SK-N-SH (cell line): ENCODE measurements at regions not wholly inside any gene's neighbourhood (a gene's known extent, or its start where the extent isn't known, plus 50 kb on each side); places are given as distances from the start of the nearest gene placed in this dataset.

Experiments used
- CTCF ChIA-PET: fragments of 300-600, 350-600 bp; formaldehyde crosslinking; extraction: SDS; loops from one replicate; lab custom pipeline; 2021; lab: Yijun Ruan, JAX
- POLR2A ChIA-PET: fragments of 350-600 bp; sonication (Branson Sonifier 250); formaldehyde crosslinking; extraction: SDS; loops from one replicate; lab custom pipeline; 2020; ENCODE audit warnings: antibody characterized with exemption, inconsistent platforms; lab: Yijun Ruan, JAX
- DNase-seq: peaks from one replicate; pipeline ENCODE4 v3.0.0; 2012
- H2AFZ ChIP-seq: fragments of 200-600 bp; sonication (generic); 2 replicates; pipeline ENCODE4 v1.8.1; 2016; ENCODE audit warnings: antibody characterized with exemption, mild to moderate bottlenecking, low read depth
- H3F3A ChIP-seq: fragments of 200-600 bp; sonication (generic); replicated peaks from 2 replicates; pipeline ENCODE3; 2016; ENCODE audit warnings: antibody characterized with exemption, mild to moderate bottlenecking; ENCODE audit not compliant: insufficient read depth
- H3K27ac ChIP-seq, 2 experiments: fragments of 200-500 bp in 1 of 2; fragments of 200-600 bp in 1 of 2; sonication (Bioruptor generic) in 1 of 2; sonication (generic), shearing (Covaris generic) in 1 of 2; 2 replicates each; pipeline versions ENCODE4 v1.5.1 to v1.6.1; 2014 to 2016; ENCODE audit warnings: low read depth in 2 of 2, inconsistent platforms in 1 of 2, low read length in 1 of 2, mild to moderate bottlenecking in 1 of 2, mixed read lengths in 1 of 2
- H3K27me3 ChIP-seq: fragments of 200-600 bp; sonication (generic), shearing (Covaris generic); 2 replicates; pipeline ENCODE4 v1.6.1; 2016; ENCODE audit warnings: mixed run types; ENCODE audit not compliant: insufficient read depth
- H3K36me3 ChIP-seq, 2 experiments: fragments of 200-500 bp in 1 of 2; fragments of 200-600 bp in 1 of 2; sonication (Bioruptor generic) in 1 of 2; sonication (generic) in 1 of 2; replicated peaks in 1 of 2; 2 replicates each; pipeline versions ENCODE3 to v1.5.1; 2014 to 2016; ENCODE audit warnings: low read length in 1 of 2, mild to moderate bottlenecking in 1 of 2; ENCODE audit not compliant: insufficient read depth in 2 of 2, control insufficient read depth in 1 of 2
- H3K4me1 ChIP-seq, 2 experiments: fragments of 200-500 bp in 1 of 2; fragments of 200-600 bp in 1 of 2; sonication (Bioruptor generic) in 1 of 2; sonication (generic), shearing (Covaris generic) in 1 of 2; 2 replicates each; pipeline versions ENCODE4 v1.5.1 to v1.6.1; 2014 to 2016; ENCODE audit warnings: low read depth in 1 of 2, low read length in 1 of 2, mixed run types in 1 of 2; ENCODE audit not compliant: insufficient read depth in 2 of 2, control insufficient read depth in 1 of 2
- H3K4me2 ChIP-seq: fragments of 200-600 bp; sonication (generic), shearing (Covaris generic); 2 replicates; pipeline ENCODE4 v1.6.1; 2017; ENCODE audit warnings: mixed run types
- H3K4me3 ChIP-seq, 2 experiments: fragments of 200-500 bp in 1 of 2; fragments of 200-600 bp in 1 of 2; sonication (Bioruptor generic) in 1 of 2; sonication (generic), shearing (Covaris generic) in 1 of 2; 2 replicates each; pipeline versions ENCODE4 v1.5.1 to v1.8.1; 2014 to 2016; ENCODE audit warnings: low read depth in 2 of 2, inconsistent platforms in 1 of 2, low read length in 1 of 2, mild to moderate bottlenecking in 1 of 2, mixed read lengths in 1 of 2, moderate library complexity in 1 of 2
- H3K79me2 ChIP-seq: fragments of 200-600 bp; sonication (generic); 2 replicates; pipeline ENCODE4 v1.8.1; 2017; ENCODE audit warnings: mild to moderate bottlenecking; ENCODE audit not compliant: insufficient read depth
- H3K9ac ChIP-seq: fragments of 200-600 bp; sonication (generic); 2 replicates; pipeline ENCODE4 v1.6.1; 2017; ENCODE audit warnings: mixed run types
- H3K9me2 ChIP-seq: fragments of 200-600 bp; sonication (generic); 2 replicates; pipeline ENCODE4 v1.6.1; 2017; ENCODE audit warnings: mixed run types
- H3K9me3 ChIP-seq: fragments of 200-600 bp; sonication (generic); 2 replicates; pipeline ENCODE4 v1.6.1; 2017; ENCODE audit warnings: mixed run types, mild to moderate bottlenecking, moderate library complexity
- H4K20me1 ChIP-seq: fragments of 200-600 bp; sonication (generic); 2 replicates; pipeline ENCODE4 v1.6.1; 2017; ENCODE audit warnings: mild to moderate bottlenecking, mixed run types; ENCODE audit not compliant: insufficient read depth
- CTCF ChIP-seq: fragments of 200-600 bp; sonication (generic); IDR thresholded peaks from 2 replicates; pipeline ENCODE4 v1.6.1; 2017; ENCODE audit warnings: antibody characterized with exemption, mild to moderate bottlenecking, moderate library complexity
- ELF1 ChIP-seq: IDR thresholded peaks from 2 replicates; pipeline ENCODE4 v1.4.0; 2012
- EP300 ChIP-seq, 2 experiments: IDR thresholded peaks; 2 replicates each; pipeline versions ENCODE4 v1.4.0 to v1.6.1; 2012; ENCODE audit warnings: borderline replicate concordance in 1 of 2, low read depth in 1 of 2, low read length in 1 of 2
- EZH2phosphoT487 ChIP-seq: fragments of 200-600 bp; sonication (generic); IDR thresholded peaks from 2 replicates; pipeline ENCODE4 v1.6.1; 2017; ENCODE audit warnings: low read depth, mixed run types, mild to moderate bottlenecking, antibody characterized with exemption, moderate library complexity, borderline replicate concordance
- FOSL2 ChIP-seq: IDR thresholded peaks from 2 replicates; pipeline ENCODE4 v1.4.0; 2012; ENCODE audit warnings: low read depth, mild to moderate bottlenecking, moderate library complexity, borderline replicate concordance
- IRF3 ChIP-seq: fragments of 150-350 bp; IDR thresholded peaks from 2 replicates; pipeline ENCODE4 v1.6.1; 2016; ENCODE audit warnings: mild to moderate bottlenecking, low read depth, low read length
- MXI1 ChIP-seq: IDR thresholded peaks from 2 replicates; pipeline ENCODE4 v1.6.1; 2012; ENCODE audit warnings: mild to moderate bottlenecking, low read depth, low read length, improper control_type of control experiment
- POLR2AphosphoS5 ChIP-seq: IDR thresholded peaks from 2 replicates; pipeline ENCODE4 v1.6.1; 2012; ENCODE audit warnings: low read depth, low read length
- RXRA ChIP-seq: IDR thresholded peaks from 2 replicates; pipeline ENCODE4 v1.4.0; 2012; ENCODE audit warnings: low read depth, mild to moderate bottlenecking, borderline replicate concordance
- SMC3 ChIP-seq: IDR thresholded peaks from 2 replicates; pipeline ENCODE4 v1.6.1; 2012; ENCODE audit warnings: low read depth, low read length, improper control_type of control experiment
- TAF1 ChIP-seq: IDR thresholded peaks from 2 replicates; pipeline ENCODE4 v1.6.1; 2012; ENCODE audit warnings: low read depth, mild to moderate bottlenecking, low read length, moderate library complexity, borderline replicate concordance
- TCF12 ChIP-seq: IDR thresholded peaks from 2 replicates; pipeline ENCODE4 v1.4.0; 2012
- YY1 ChIP-seq: IDR thresholded peaks from 2 replicates; pipeline ENCODE4 v1.4.0; 2012; ENCODE audit warnings: low read depth, mild to moderate bottlenecking
- WGBS: methylation state at CpG from one replicate; pipeline ENCODE4 v1.1.6; 2017; ENCODE audit warnings: low lambda C conversion rate; 5-methylcytosine and 5-hydroxymethylcytosine counted together

GRCh38 chr5:112551419-112552032 is 132.4 kb upstream of the EPB41L4A start (continued):
- TF ChIP-seq CTCF (peak; percentile 82), SMC3 (peak; percentile 88), RXRA (no peak), MXI1 (no peak), ELF1 (no peak), EP300 (IDR thresholded peaks at IDR 0.05; ENCODE audit: borderline replicate concordance in 1 of 2, low read depth in 1 of 2, low read length in 1 of 2) (no peak), EZH2phosphoT487 (no peak), TCF12 (no peak)

- DNase-seq = no peak
- TF ChIP-seq FOSL2 = no peak
- TF ChIP-seq YY1 = no peak
- TF ChIP-seq, all 33 proteins: peak for 0
- peaks cover 0 to under 1% of the 10 kb centered on the region in 2 experiments; a peak in 1 of 4 replicates for H3K4me1 ChIP-seq
- H4K20me1 ChIP-seq = no peaks in the 10 kb centered on the region
- ChIA-PET CTCF (interaction anchor here (0.6 to 10.8 kb wide), 29 partner anchors 8 to 332 kb away, joined by 3 to 112 read pairs (median 4); partner anchors contain the start of gene APC), POLR2A (no interaction called here)
- WGBS = 71% methylated on average over 9 of the region's 9 CpGs
- H3K4me2 ChIP-seq = no peak overlapping the region
- H3K9ac ChIP-seq = no peak overlapping the region
- H3K79me2 ChIP-seq = no peaks in the 10 kb centered on the region
- no peaks in the 10 kb centered on the region for H3K9me3 ChIP-seq
- no peak overlapping the region for H2AFZ ChIP-seq
- H3K27me3 ChIP-seq = no peaks in the 10 kb centered on the region
- no peaks in the 10 kb centered on the region for H3K36me3 ChIP-seq
- no peak overlapping the region for H3K27ac ChIP-seq
- H3K9me2 ChIP-seq = no peaks in the 10 kb centered on the region
- H3K4me3 ChIP-seq = no peak overlapping the region
- H3F3A ChIP-seq = no peaks in the 10 kb centered on the region
Observed at GRCh38 chr5:112552216-112552615, 133.1 kb upstream of the EPB41L4A start.

GRCh38 chr5:112552791-112553190 is 133.7 kb upstream of the EPB41L4A start:
- no peaks in the 10 kb centered on the region for H3K27me3 ChIP-seq
- no peak overlapping the region for H2AFZ ChIP-seq
- POLR2A ChIA-PET = no interaction called here
- H3K36me3 ChIP-seq = no peaks in the 10 kb centered on the region
- no peaks in the 10 kb centered on the region for H4K20me1 ChIP-seq
- no peaks in the 10 kb centered on the region; a peak in 1 of 4 replicates for H3K4me1 ChIP-seq
- no peak overlapping the region for H3K4me3 ChIP-seq
- no peaks in the 10 kb centered on the region for H3K9me3 ChIP-seq
- TF ChIP-seq POLR2AphosphoS5 (no peak), EZH2phosphoT487 (no peak), IRF3 (no peak), TAF1 (no peak)
- no peaks in the 10 kb centered on the region for H3K9me2 ChIP-seq
- DNase-seq = no peak
- H3K27ac ChIP-seq = no peak overlapping the region
- no peak overlapping the region for H3K9ac ChIP-seq
- WGBS = 90% methylated on average over 4 of the region's 4 CpGs
- no peak overlapping the region for H3K4me2 ChIP-seq
- no peaks in the 10 kb centered on the region for H3F3A ChIP-seq
- no peaks in the 10 kb centered on the region for H3K79me2 ChIP-seq
- CTCF ChIA-PET = interaction anchor here (0.8 to 10.8 kb wide), 17 partner anchors 9 to 1053 kb away, joined by 3 to 112 read pairs (median 5); no protein-coding TSS in a partner anchor
